ENCODE measurements at regions not wholly inside any gene's neighbourhood (a gene's known extent, or its start where the extent isn't known, plus 50 kb on each side); places are given as distances from the start of the nearest gene placed in this dataset.

GRCh38 chr7:121620206-121620605, 224.1 kb upstream of the FAM3C start:
- TF ChIP-seq FOSL1 (IDR thresholded peaks at IDR 0.05; ENCODE audit: low read depth) (no peak), EZH2 (IDR thresholded peaks at IDR 0.05) (no peak), EGR1 (IDR thresholded peaks at IDR 0.05; ENCODE audit: low read depth) (no peak), MAX (IDR thresholded peaks at IDR 0.05) (no peak)
- RAD21 ChIA-PET (ENCODE audit: low non-redundant PET in 1 of 2, low total read pairs in 2 of 2, uncharacterized antibody in 2 of 2, unreplicated experiment in 2 of 2) = interaction anchor here in 1 of 2 experiments (0.8 kb wide), 1 partner anchor 59 kb away, joined by 6 read pairs; no protein-coding TSS in a partner anchor
- Histone ChIP-seq H3K9me3 (ENCODE audit: control insufficient read depth in 1 of 2, insufficient read depth in 1 of 2, low read depth in 1 of 2, low read length in 2 of 2) (peaks cover 0 to 6% of the 10 kb centered on the region in 2 experiments; a peak in 1 of 4 replicates), H2AFZ (ENCODE audit: low read depth, low read length, poor library complexity, severe bottlenecking) (peak overlapping the region; percentile 20), H3K27ac (ENCODE audit: low read depth, low read length) (no peak overlapping the region), H3K79me2 (ENCODE audit: insufficient read depth, low read length) (no peaks in the 10 kb centered on the region), H3K9me2 (ENCODE audit: insufficient read depth) (no peaks in the 10 kb centered on the region), H3K36me3 (ENCODE audit: control insufficient read depth in 1 of 2, insufficient read depth in 2 of 2, low read length in 2 of 2) (no peaks in the 10 kb centered on the region), H3K27me3 (ENCODE audit: insufficient read depth, low read length) (no peaks in the 10 kb centered on the region), H4K20me1 (ENCODE audit: insufficient read depth) (no peaks in the 10 kb centered on the region), H3K4me3 (replicated peaks in 1 of 2; ENCODE audit: low read depth in 1 of 2, low read length in 2 of 2) (no peak overlapping the region), H3K4me1 (ENCODE audit: control insufficient read depth in 1 of 2, insufficient read depth in 2 of 2, low read length in 2 of 2) (no peaks in the 10 kb centered on the region), H3K4me2 (ENCODE audit: low read length) (no peak overlapping the region), H3K9ac (ENCODE audit: low read length) (no peak overlapping the region)
- POLR2A ChIA-PET = no interaction called here
- intact Hi-C loops (cut with micrococcal nuclease) = no loop called here
- no TSS peak for BruUV-seq (replicated peaks)
- CTCF ChIA-PET = no interaction called here
- DNase-seq (ENCODE audit: low read depth, low spot score) = no peak
- no peak for ATAC-seq

DNA sequence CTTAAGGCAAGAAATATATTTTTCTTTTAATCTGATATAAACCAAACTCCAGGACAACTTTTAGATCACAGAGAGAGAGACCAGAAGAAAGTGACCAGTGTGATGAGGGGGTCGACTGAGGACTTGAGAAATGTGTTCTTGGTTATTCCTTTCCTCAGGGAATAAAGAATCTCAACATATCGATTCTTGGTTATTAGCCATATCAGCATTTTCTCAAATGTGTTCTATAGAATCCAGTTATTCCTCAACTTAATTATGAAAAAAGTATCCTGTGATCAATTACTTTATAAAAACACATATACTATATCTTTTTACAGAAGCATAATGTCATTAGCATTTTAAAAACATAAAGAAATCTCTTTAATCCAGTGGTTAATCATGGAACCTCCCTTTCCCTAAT, 222.1 kb upstream of the FAM3C start:
- ChIA-PET RAD21 (ENCODE audit: low non-redundant PET in 1 of 2, low total read pairs in 2 of 2, uncharacterized antibody in 2 of 2, unreplicated experiment in 2 of 2) (no interaction called here), POLR2A (no interaction called here), CTCF (no interaction called here)
- Histone ChIP-seq H3K9me2 (ENCODE audit: insufficient read depth) (no peaks in the 10 kb centered on the region), H3K9me3 (ENCODE audit: control insufficient read depth in 1 of 2, insufficient read depth in 1 of 2, low read depth in 1 of 2, low read length in 2 of 2) (peaks cover 0 to 6% of the 10 kb centered on the region in 2 experiments; a peak in 1 of 4 replicates), H3K9ac (ENCODE audit: low read length) (no peak overlapping the region), H3K4me3 (replicated peaks in 1 of 2; ENCODE audit: low read depth in 1 of 2, low read length in 2 of 2) (no peak overlapping the region), H3K4me1 (ENCODE audit: control insufficient read depth in 1 of 2, insufficient read depth in 2 of 2, low read length in 2 of 2) (no peaks in the 10 kb centered on the region), H3K27ac (ENCODE audit: low read depth, low read length) (no peak overlapping the region), H3K36me3 (ENCODE audit: control insufficient read depth in 1 of 2, insufficient read depth in 2 of 2, low read length in 2 of 2) (no peaks in the 10 kb centered on the region), H3K27me3 (ENCODE audit: insufficient read depth, low read length) (no peaks in the 10 kb centered on the region), H3K79me2 (ENCODE audit: insufficient read depth, low read length) (no peaks in the 10 kb centered on the region), H4K20me1 (ENCODE audit: insufficient read depth) (no peaks in the 10 kb centered on the region), H2AFZ (ENCODE audit: low read depth, low read length, poor library complexity, severe bottlenecking) (no peak overlapping the region), H3K4me2 (ENCODE audit: low read length) (no peak overlapping the region)
- DNase-seq (ENCODE audit: low read depth, low spot score) (no peak), ATAC-seq (no peak)
- no TSS peak for BruUV-seq (replicated peaks)
- intact Hi-C loops (cut with micrococcal nuclease) = no loop called here
- no peak for TF ChIP-seq ELF1 (IDR thresholded peaks at IDR 0.05; ENCODE audit: borderline replicate concordance, low read depth)
- TF ChIP-seq SP1 (IDR thresholded peaks at IDR 0.05; ENCODE audit: low read depth) = no peak
- TF ChIP-seq EGR1 (IDR thresholded peaks at IDR 0.05; ENCODE audit: low read depth) = no peak
- no peak for TF ChIP-seq FOSL1 (IDR thresholded peaks at IDR 0.05; ENCODE audit: low read depth)
- TF ChIP-seq RAD21 (IDR thresholded peaks at IDR 0.05; ENCODE audit: low read depth) = no peak
- no peak for TF ChIP-seq EZH2phosphoT487 (IDR thresholded peaks at IDR 0.05; ENCODE audit: borderline replicate concordance)
- TF ChIP-seq CEBPB (IDR thresholded peaks at IDR 0.05; ENCODE audit: low read depth) = no peak
- TF ChIP-seq ZFX (IDR thresholded peaks at IDR 0.05) = no peak
- TF ChIP-seq REST (IDR thresholded peaks at IDR 0.05; ENCODE audit: low read depth) = no peak
- no peak for TF ChIP-seq ZNF274 (IDR thresholded peaks at IDR 0.05; ENCODE audit: low read depth, low read length)
- no peak for TF ChIP-seq POLR2AphosphoS5 (IDR thresholded peaks at IDR 0.05; ENCODE audit: low read depth, low read length)
- no peak for TF ChIP-seq CTCF (IDR thresholded peaks at IDR 0.05 in 2 of 3, conservative IDR thresholded peaks at IDR 0.05 in 1 of 3; ENCODE audit: borderline replicate concordance in 1 of 3, insufficient read depth in 1 of 3, low read depth in 2 of 3, low read length in 2 of 3)
- no peak for TF ChIP-seq SIN3A (IDR thresholded peaks at IDR 0.05; ENCODE audit: low read depth)
- TF ChIP-seq MAX (IDR thresholded peaks at IDR 0.05) = no peak
- TF ChIP-seq YY1 (IDR thresholded peaks at IDR 0.05; ENCODE audit: extremely low read depth, insufficient replicate concordance, low read depth, low read length) = no peak
- no peak for TF ChIP-seq SRF (IDR thresholded peaks at IDR 0.05; ENCODE audit: low read depth)
